ENCODE measurements at regions not wholly inside any gene's neighbourhood (a gene's known extent, or its start where the extent isn't known, plus 50 kb on each side); places are given as distances from the start of the nearest gene placed in this dataset.

DNA sequence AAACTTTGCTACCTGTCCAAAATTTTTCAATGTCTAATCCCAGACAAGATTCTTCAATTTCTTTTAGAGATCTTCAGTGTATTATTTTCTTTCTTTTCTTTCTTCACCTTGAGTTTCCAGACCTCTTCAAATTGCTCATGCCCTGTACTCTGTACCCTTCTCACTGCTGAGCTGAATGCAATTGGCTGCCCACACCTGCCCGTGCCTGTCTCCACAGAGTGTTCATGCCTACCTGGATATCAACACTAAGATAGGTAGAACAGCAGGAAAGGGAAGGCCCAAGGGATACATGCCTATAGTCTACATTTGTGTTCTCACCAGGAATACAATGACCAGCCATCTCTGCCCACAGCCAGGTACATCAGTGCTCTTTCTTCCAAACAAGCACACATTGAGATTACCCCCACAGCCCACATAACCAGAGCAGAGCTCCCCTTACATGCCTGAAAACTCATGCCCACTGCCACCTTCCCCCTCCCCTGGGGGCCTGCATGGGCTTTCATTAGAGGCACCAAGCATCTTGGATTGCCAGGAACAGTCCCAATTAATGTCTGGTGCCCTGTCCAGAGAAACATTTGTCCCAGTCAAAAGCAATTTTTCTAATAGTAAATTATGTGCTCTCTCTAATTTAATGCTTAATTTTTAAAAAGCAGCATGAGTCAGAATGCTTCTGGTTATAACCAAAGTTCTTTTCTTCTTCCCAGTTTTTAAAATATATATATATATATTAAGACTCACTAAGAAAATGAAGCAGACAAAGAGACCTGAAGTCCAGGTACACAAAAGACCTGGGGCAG, 134.9 kb upstream of the SLC14A2 start:
- no peaks in the 10 kb centered on the region for H3K9me3 ChIP-seq
- Mint-ChIP-seq H3K27ac (ENCODE audit: unreplicated experiment) (no peak overlapping the region), H3K36me3 (ENCODE audit: insufficient read depth, unreplicated experiment) (no peaks in the 10 kb centered on the region), H3K27me3 (ENCODE audit: insufficient read depth, unreplicated experiment) (no peaks in the 10 kb centered on the region), H3K4me1 (ENCODE audit: low read depth, unreplicated experiment) (no peaks in the 10 kb centered on the region), H3K4me3 (ENCODE audit: unreplicated experiment) (no peak overlapping the region), H3K9me3 (ENCODE audit: unreplicated experiment) (no peaks in the 10 kb centered on the region)
- TF ChIP-seq, protein P1, sequence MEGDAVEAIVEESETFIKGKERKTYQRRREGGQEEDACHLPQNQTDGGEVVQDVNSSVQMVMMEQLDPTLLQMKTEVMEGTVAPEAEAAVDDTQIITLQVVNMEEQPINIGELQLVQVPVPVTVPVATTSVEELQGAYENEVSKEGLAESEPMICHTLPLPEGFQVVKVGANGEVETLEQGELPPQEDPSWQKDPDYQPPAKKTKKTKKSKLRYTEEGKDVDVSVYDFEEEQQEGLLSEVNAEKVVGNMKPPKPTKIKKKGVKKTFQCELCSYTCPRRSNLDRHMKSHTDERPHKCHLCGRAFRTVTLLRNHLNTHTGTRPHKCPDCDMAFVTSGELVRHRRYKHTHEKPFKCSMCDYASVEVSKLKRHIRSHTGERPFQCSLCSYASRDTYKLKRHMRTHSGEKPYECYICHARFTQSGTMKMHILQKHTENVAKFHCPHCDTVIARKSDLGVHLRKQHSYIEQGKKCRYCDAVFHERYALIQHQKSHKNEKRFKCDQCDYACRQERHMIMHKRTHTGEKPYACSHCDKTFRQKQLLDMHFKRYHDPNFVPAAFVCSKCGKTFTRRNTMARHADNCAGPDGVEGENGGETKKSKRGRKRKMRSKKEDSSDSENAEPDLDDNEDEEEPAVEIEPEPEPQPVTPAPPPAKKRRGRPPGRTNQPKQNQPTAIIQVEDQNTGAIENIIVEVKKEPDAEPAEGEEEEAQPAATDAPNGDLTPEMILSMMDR (IDR thresholded peaks at IDR 0.05; ENCODE audit: insufficient read depth in 1 of 2, low read depth in 1 of 2, low read length in 1 of 2, severe bottlenecking in 1 of 2, unreplicated experiment in 1 of 2): no peak
- intact Hi-C loops (cut with micrococcal nuclease; ENCODE audit: unreplicated experiment): no loop called here
- no peak for DNase-seq
- no peaks in the 10 kb centered on the region for H3K36me3 ChIP-seq (ENCODE audit: control insufficient read depth, insufficient read depth, low read length)
- no peak overlapping the region for H3K4me3 ChIP-seq (ENCODE audit: low read depth, low read length)
- H3K27me3 ChIP-seq (replicated peaks; ENCODE audit: control insufficient read depth, insufficient read depth, low read length): no peaks in the 10 kb centered on the region
- POLR2A ChIA-PET: no interaction called here
- BruUV-seq (replicated peaks): no TSS peak
- H3K4me1 ChIP-seq: no peaks in the 10 kb centered on the region
- CTCF ChIA-PET: no interaction called here

DNA sequence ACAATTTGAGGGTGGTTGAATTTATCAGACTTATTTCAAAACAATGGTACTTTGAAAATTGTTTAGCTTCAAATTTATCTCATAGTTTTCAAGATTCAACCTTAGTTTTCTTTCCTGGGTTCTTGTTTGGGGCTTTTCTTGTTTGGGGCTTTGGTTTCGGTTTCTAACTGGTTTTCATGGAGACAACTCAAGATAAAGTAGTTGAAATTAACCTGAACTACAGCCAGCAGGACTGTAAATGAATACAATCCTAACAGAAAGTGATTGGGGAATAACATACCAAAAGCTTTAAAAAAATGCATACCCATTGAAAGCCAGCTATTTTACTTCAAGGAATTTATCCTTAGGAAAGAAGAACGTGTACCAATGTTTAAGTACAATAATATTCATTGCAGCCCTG, 133.5 kb upstream of the SLC14A2 start:
- intact Hi-C loops (cut with micrococcal nuclease; ENCODE audit: unreplicated experiment): no loop called here
- no TSS peak for BruUV-seq (replicated peaks)
- H3K4me3 ChIP-seq (ENCODE audit: low read depth, low read length): no peak overlapping the region
- Mint-ChIP-seq H3K27ac (ENCODE audit: unreplicated experiment) (no peak overlapping the region), H3K9me3 (ENCODE audit: unreplicated experiment) (no peaks in the 10 kb centered on the region), H3K36me3 (ENCODE audit: insufficient read depth, unreplicated experiment) (no peaks in the 10 kb centered on the region), H3K27me3 (ENCODE audit: insufficient read depth, unreplicated experiment) (no peaks in the 10 kb centered on the region), H3K4me1 (ENCODE audit: low read depth, unreplicated experiment) (no peaks in the 10 kb centered on the region), H3K4me3 (ENCODE audit: unreplicated experiment) (no peak overlapping the region)
- ChIA-PET POLR2A (no interaction called here), CTCF (no interaction called here)
- H3K27me3 ChIP-seq (replicated peaks; ENCODE audit: control insufficient read depth, insufficient read depth, low read length): no peaks in the 10 kb centered on the region
- TF ChIP-seq, protein P1 (IDR thresholded peaks at IDR 0.05; ENCODE audit: insufficient read depth in 1 of 2, low read depth in 1 of 2, low read length in 1 of 2, severe bottlenecking in 1 of 2, unreplicated experiment in 1 of 2): no peak
- H3K4me1 ChIP-seq: no peaks in the 10 kb centered on the region
- H3K9me3 ChIP-seq: no peaks in the 10 kb centered on the region
- no peaks in the 10 kb centered on the region for H3K36me3 ChIP-seq (ENCODE audit: control insufficient read depth, insufficient read depth, low read length)
- no peak for DNase-seq

DNA sequence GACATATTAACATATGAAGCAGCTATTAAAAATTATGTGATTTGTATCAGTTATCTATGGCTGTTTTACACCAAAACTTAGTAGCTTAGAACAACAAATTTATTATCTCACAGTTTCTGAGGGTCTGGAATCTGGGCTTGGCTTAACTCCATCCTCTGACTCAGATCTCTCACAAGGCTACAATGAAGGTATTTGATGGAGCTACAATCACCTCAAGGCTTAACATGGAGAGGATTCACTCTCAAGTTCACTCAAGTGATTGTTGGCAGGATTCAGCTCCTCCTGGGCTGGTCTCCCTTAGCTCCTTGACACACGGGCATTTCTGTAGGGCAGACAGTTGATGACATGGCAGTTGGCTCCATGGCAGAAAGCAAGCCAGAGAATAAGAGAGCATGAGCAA, 133.0 kb upstream of the SLC14A2 start:
- H3K27ac Mint-ChIP-seq (ENCODE audit: unreplicated experiment): no peak overlapping the region

More for the DNA sequence above, 133.0 kb upstream of the SLC14A2 start:
- TF ChIP-seq, protein P1 (IDR thresholded peaks at IDR 0.05; ENCODE audit: insufficient read depth in 1 of 2, low read depth in 1 of 2, low read length in 1 of 2, severe bottlenecking in 1 of 2, unreplicated experiment in 1 of 2): no peak
- Histone ChIP-seq H3K4me3 (ENCODE audit: low read depth, low read length) (no peak overlapping the region), H3K36me3 (ENCODE audit: control insufficient read depth, insufficient read depth, low read length) (no peaks in the 10 kb centered on the region), H3K9me3 (no peaks in the 10 kb centered on the region), H3K27me3 (replicated peaks; ENCODE audit: control insufficient read depth, insufficient read depth, low read length) (no peaks in the 10 kb centered on the region), H3K4me1 (no peaks in the 10 kb centered on the region)
- Mint-ChIP-seq H3K4me1 (ENCODE audit: low read depth, unreplicated experiment) (no peaks in the 10 kb centered on the region), H3K9me3 (ENCODE audit: unreplicated experiment) (no peaks in the 10 kb centered on the region), H3K36me3 (ENCODE audit: insufficient read depth, unreplicated experiment) (no peaks in the 10 kb centered on the region), H3K4me3 (ENCODE audit: unreplicated experiment) (no peak overlapping the region), H3K27me3 (ENCODE audit: insufficient read depth, unreplicated experiment) (no peaks in the 10 kb centered on the region)
- ChIA-PET CTCF (no interaction called here), POLR2A (no interaction called here)
- no TSS peak for BruUV-seq (replicated peaks)
- no peak for DNase-seq
- intact Hi-C loops (cut with micrococcal nuclease; ENCODE audit: unreplicated experiment): no loop called here

Data from Caco-2 (cell line).